Natural killer cell (primary cell): ENCODE measurements at regions not wholly inside any gene's neighbourhood (a gene's known extent, or its start where the extent isn't known, plus 50 kb on each side); places are given as distances from the start of the nearest gene placed in this dataset.

ENCODE experiments used
- ATAC-seq, 3 donors: fragments of 150-1000 bp in 2 of 3; fragments of 200-7000 bp in 1 of 3; cut with Tn5 transposase; 1 replicate in 1 of 3; 2 replicates in 2 of 3; pipeline ENCODE4 v1.10.0; 2021; ENCODE audit warnings: mild to moderate bottlenecking in 2 of 3, moderate library complexity in 2 of 3
- DNase-seq, 2 donors: peaks; one replicate each; pipeline versions ENCODE4 v3.0.0 to v3.0.0-alpha.2; 2013 to 2021; ENCODE audit warnings: mixed read lengths in 1 of 2
- H3K27ac ChIP-seq: one replicate; pipeline ENCODE4 v1.5.1; 2013; ENCODE audit warnings: mild to moderate bottlenecking, low read length
- H3K27me3 ChIP-seq: one replicate; pipeline ENCODE4 v1.6.1; 2013; ENCODE audit warnings: low read length; ENCODE audit not compliant: control insufficient read depth, insufficient read depth
- H3K36me3 ChIP-seq: one replicate; pipeline ENCODE4 v1.6.1; 2013; ENCODE audit warnings: low read length; ENCODE audit not compliant: control insufficient read depth, insufficient read depth
- H3K4me1 ChIP-seq: one replicate; pipeline ENCODE4 v1.6.1; 2013; ENCODE audit warnings: low read length; ENCODE audit not compliant: control insufficient read depth, insufficient read depth
- H3K4me3 ChIP-seq: one replicate; pipeline ENCODE4 v1.5.1; 2013; ENCODE audit warnings: low read length
- H3K9me3 ChIP-seq: one replicate; pipeline ENCODE4 v1.6.1; 2013; ENCODE audit warnings: low read length; ENCODE audit not compliant: control insufficient read depth, insufficient read depth
- H3K27ac Mint-ChIP-seq, 2 donors: one replicate each; pipeline ENCODE4 v1.8.0; 2022; ENCODE audit warnings: mild to moderate bottlenecking in 2 of 2, mixed read lengths in 2 of 2, moderate library complexity in 1 of 2
- H3K27me3 Mint-ChIP-seq, 2 donors: one replicate each; pipeline ENCODE4 v1.8.0; 2022; ENCODE audit warnings: low read depth in 2 of 2, mixed read lengths in 2 of 2
- H3K36me3 Mint-ChIP-seq: one replicate; pipeline ENCODE4 v1.8.0; 2022; ENCODE audit warnings: mixed read lengths
- H3K4me1 Mint-ChIP-seq, 2 donors: one replicate each; pipeline ENCODE4 v1.8.0; 2022; ENCODE audit warnings: mixed read lengths in 2 of 2
- H3K4me3 Mint-ChIP-seq: one replicate; pipeline ENCODE4 v1.8.0; 2022; ENCODE audit warnings: mild to moderate bottlenecking, moderate library complexity, mixed read lengths
- H3K9me3 Mint-ChIP-seq, 2 donors: one replicate each; pipeline ENCODE4 v1.8.0; 2022; ENCODE audit warnings: mixed read lengths in 2 of 2
- WGBS: methylation state at CpG from one replicate; pipeline ENCODE4 v1.1.7; 2013; ENCODE audit warnings: missing lambda C conversion rate; ENCODE audit not compliant: insufficient coverage; 5-methylcytosine and 5-hydroxymethylcytosine counted together
- intact Hi-C: fragments of 100-400 bp; cut with micrococcal nuclease; formaldehyde crosslinking; loops from one replicate; pipeline ENCODE4 v1.14.2; 2022
- TF ChIP-seq, protein P1 (sequence below): fragments of 200-600 bp; IDR thresholded peaks from one replicate; pipeline ENCODE4 v1.8.0; 2022; ENCODE audit warnings: antibody characterized with exemption

DNA sequence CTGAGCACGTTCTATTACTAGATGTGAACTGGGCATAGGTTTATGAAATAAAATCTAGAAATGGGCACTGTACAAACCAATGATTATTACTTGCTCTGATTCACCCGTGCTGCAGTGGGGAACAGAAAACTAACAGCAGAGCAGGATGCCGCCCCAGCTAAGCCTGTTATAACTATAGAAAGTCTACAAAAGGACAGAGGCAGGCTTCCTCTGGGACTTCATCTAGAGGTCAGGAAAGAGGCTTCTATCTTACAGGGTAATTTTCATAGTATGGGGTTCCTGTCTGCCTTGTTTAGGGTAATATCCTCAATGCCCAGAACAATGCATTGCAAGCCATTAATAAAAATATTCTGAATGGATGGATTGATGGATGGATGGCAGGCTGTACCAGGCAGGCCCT is 177.0 kb upstream of the TBL1XR1 start:
- no peaks in the 10 kb centered on the region for H3K36me3 ChIP-seq
- H3K4me1 Mint-ChIP-seq = no peaks in the 10 kb centered on the region
- H3K36me3 Mint-ChIP-seq = no peaks in the 10 kb centered on the region
- H3K27ac ChIP-seq = no peak overlapping the region
- H3K4me3 ChIP-seq = no peak overlapping the region
- WGBS = 86% methylated on average over 3 of the region's 3 CpGs
- H3K4me1 ChIP-seq = no peaks in the 10 kb centered on the region
- H3K27me3 ChIP-seq = no peaks in the 10 kb centered on the region
- no peaks in the 10 kb centered on the region for H3K27me3 Mint-ChIP-seq
- TF ChIP-seq, protein P1, sequence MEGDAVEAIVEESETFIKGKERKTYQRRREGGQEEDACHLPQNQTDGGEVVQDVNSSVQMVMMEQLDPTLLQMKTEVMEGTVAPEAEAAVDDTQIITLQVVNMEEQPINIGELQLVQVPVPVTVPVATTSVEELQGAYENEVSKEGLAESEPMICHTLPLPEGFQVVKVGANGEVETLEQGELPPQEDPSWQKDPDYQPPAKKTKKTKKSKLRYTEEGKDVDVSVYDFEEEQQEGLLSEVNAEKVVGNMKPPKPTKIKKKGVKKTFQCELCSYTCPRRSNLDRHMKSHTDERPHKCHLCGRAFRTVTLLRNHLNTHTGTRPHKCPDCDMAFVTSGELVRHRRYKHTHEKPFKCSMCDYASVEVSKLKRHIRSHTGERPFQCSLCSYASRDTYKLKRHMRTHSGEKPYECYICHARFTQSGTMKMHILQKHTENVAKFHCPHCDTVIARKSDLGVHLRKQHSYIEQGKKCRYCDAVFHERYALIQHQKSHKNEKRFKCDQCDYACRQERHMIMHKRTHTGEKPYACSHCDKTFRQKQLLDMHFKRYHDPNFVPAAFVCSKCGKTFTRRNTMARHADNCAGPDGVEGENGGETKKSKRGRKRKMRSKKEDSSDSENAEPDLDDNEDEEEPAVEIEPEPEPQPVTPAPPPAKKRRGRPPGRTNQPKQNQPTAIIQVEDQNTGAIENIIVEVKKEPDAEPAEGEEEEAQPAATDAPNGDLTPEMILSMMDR = no peak
- no peak overlapping the region for H3K27ac Mint-ChIP-seq
- no peak for ATAC-seq
- H3K9me3 Mint-ChIP-seq = no peaks in the 10 kb centered on the region
- no peak for DNase-seq
- intact Hi-C loops = no loop called here
- no peak overlapping the region for H3K4me3 Mint-ChIP-seq
- no peaks in the 10 kb centered on the region for H3K9me3 ChIP-seq

DNA sequence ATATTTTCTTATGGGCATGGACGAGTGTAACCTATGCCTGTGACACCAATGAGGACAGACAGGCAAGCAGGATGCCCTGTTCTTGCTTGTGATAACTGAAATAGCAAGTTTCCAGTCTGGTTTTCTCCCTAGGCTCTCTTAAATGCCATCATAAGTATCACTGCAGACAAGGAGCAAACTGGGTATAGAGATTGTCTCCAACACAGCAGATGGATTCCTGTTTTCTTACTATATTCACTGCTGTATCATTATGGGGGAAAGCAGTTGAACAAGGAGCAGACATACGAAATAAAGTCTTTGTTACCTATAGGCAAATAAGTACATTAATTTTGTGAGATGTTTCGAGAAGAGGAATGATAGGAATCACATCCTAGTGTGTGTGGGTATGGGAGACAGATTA is 178.0 kb upstream of the TBL1XR1 start:
- Histone ChIP-seq H3K4me3 (no peak overlapping the region), H3K27ac (no peak overlapping the region), H3K27me3 (no peaks in the 10 kb centered on the region), H3K4me1 (no peaks in the 10 kb centered on the region), H3K36me3 (no peaks in the 10 kb centered on the region), H3K9me3 (no peaks in the 10 kb centered on the region)
- no peak for ATAC-seq
- Mint-ChIP-seq H3K9me3 (no peaks in the 10 kb centered on the region), H3K27me3 (no peaks in the 10 kb centered on the region), H3K36me3 (no peaks in the 10 kb centered on the region), H3K4me1 (no peaks in the 10 kb centered on the region), H3K4me3 (no peak overlapping the region), H3K27ac (peak overlapping the region in 1 of 2 donors; percentile 2)
- intact Hi-C loops = no loop called here
- no peak for DNase-seq
- WGBS = 91% methylated on average over 3 of the region's 3 CpGs
- TF ChIP-seq, protein P1 = no peak

DNA sequence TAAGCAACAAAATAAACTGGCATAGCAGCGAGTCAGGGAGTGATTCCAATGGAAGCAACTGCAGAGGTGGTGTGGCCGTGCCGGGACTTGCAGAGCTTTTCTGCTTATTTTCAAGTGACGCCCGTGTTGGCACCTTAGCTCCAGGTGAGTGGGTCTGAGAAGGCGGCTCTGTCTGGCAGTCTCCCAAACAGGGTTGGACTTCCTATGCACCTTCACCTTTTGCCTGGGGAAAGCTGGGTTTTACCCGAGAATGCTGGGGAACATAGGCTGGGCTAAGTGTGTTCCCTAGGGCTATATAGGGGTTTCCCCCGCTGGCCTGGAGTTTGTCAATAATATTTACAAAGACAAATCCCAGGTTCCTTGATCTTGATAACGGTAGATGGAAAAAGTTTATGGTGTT is 179.9 kb upstream of the TBL1XR1 start:
- no peaks in the 10 kb centered on the region for H3K4me1 ChIP-seq
- H3K9me3 ChIP-seq = peaks cover 4% of the 10 kb centered on the region
- no peaks in the 10 kb centered on the region for H3K9me3 Mint-ChIP-seq
- H3K36me3 ChIP-seq = no peaks in the 10 kb centered on the region
- no peaks in the 10 kb centered on the region for H3K36me3 Mint-ChIP-seq
- no peaks in the 10 kb centered on the region for H3K27me3 ChIP-seq
- no peak overlapping the region for H3K27ac Mint-ChIP-seq
- 92% methylated on average over 8 of the region's 9 CpGs for WGBS
- no peak overlapping the region for H3K27ac ChIP-seq
- ATAC-seq = no peak
- no peak overlapping the region for H3K4me3 Mint-ChIP-seq
- no peak overlapping the region for H3K4me3 ChIP-seq
- no peaks in the 10 kb centered on the region for H3K4me1 Mint-ChIP-seq
- TF ChIP-seq, protein P1 = no peak
- intact Hi-C loops = no loop called here
- no peaks in the 10 kb centered on the region for H3K27me3 Mint-ChIP-seq
- no peak for DNase-seq

DNA sequence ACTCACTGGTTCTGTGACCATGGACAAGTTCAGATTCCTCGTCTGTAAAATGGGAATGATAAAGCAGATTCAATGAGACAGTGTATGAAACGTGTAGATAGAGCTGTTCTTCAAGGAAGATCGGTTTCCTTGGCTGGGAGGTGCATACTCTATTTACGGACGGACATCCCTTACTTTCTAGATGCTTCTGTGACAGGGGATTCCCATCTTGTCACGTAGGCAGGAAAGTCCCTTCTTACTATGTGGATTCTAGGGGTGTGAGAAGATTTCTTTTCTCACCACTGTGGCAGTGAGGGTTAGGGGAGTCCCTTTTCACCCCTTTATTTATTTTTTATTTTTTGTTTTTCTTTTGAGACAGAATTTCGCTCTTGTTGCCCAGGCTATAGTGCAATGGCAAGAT is 180.9 kb upstream of the TBL1XR1 start:
- intact Hi-C loops = no loop called here
- Histone ChIP-seq H3K27ac (no peak overlapping the region), H3K4me3 (no peak overlapping the region), H3K36me3 (no peaks in the 10 kb centered on the region), H3K9me3 (peaks cover 4% of the 10 kb centered on the region), H3K4me1 (no peaks in the 10 kb centered on the region), H3K27me3 (no peaks in the 10 kb centered on the region)
- Mint-ChIP-seq H3K36me3 (no peaks in the 10 kb centered on the region), H3K27ac (no peak overlapping the region), H3K4me1 (no peaks in the 10 kb centered on the region), H3K27me3 (no peaks in the 10 kb centered on the region), H3K4me3 (no peak overlapping the region), H3K9me3 (no peaks in the 10 kb centered on the region)
- TF ChIP-seq, protein P1 = no peak
- WGBS = 83% methylated on average over 6 of the region's 7 CpGs
- ATAC-seq = peak; percentile 44 to 77 (median 74)
- DNase-seq = peak in 1 of 2 donors; percentile 62
